ENCODE measurements at regions not wholly inside any gene's neighbourhood (a gene's known extent, or its start where the extent isn't known, plus 50 kb on each side); places are given as distances from the start of the nearest gene placed in this dataset.

- TF ChIP-seq ZNF565 (CRISPR knock-in tag; conservative IDR thresholded peaks at IDR 0.05; ENCODE audit: low read depth) (no peak), OSR1 (CRISPR knock-in tag; IDR thresholded peaks at IDR 0.05) (no peak), CSRNP3 (CRISPR knock-in tag; IDR thresholded peaks at IDR 0.05) (no peak), PPARA (CRISPR knock-in tag; IDR thresholded peaks at IDR 0.05; ENCODE audit: borderline replicate concordance) (no peak), BACH2 (CRISPR knock-in tag; IDR thresholded peaks at IDR 0.05; ENCODE audit: borderline replicate concordance) (no peak), TOX (CRISPR knock-in tag; IDR thresholded peaks at IDR 0.05; ENCODE audit: borderline replicate concordance) (no peak), ZFP3 (CRISPR knock-in tag; IDR thresholded peaks at IDR 0.05) (no peak), CSDC2 (CRISPR knock-in tag; IDR thresholded peaks at IDR 0.05) (no peak), SNAI2 (CRISPR knock-in tag; IDR thresholded peaks at IDR 0.05) (no peak)
- no peak for ATAC-seq
Measured at GRCh38 chr6:14742680-14743079, 503.2 kb upstream of the JARID2 start.

- no peak for TF ChIP-seq ISL1 (CRISPR knock-in tag; IDR thresholded peaks at IDR 0.05)
- TF ChIP-seq ZNF565 (CRISPR knock-in tag; conservative IDR thresholded peaks at IDR 0.05; ENCODE audit: low read depth) = no peak
- TF ChIP-seq ARNTL (CRISPR knock-in tag; IDR thresholded peaks at IDR 0.05; ENCODE audit: borderline replicate concordance, low read depth) = no peak
- no peak for TF ChIP-seq ZNF70 (CRISPR knock-in tag; IDR thresholded peaks at IDR 0.05)
- TF ChIP-seq PATZ1 (CRISPR knock-in tag; IDR thresholded peaks at IDR 0.05; ENCODE audit: borderline replicate concordance) = no peak
- TF ChIP-seq CSDC2 (CRISPR knock-in tag; IDR thresholded peaks at IDR 0.05) = no peak
- no peak for TF ChIP-seq RARB (CRISPR knock-in tag; IDR thresholded peaks at IDR 0.05)
- TF ChIP-seq CREB5 (CRISPR knock-in tag; IDR thresholded peaks at IDR 0.05; ENCODE audit: low read depth) = no peak
- no peak for TF ChIP-seq OSR1 (CRISPR knock-in tag; IDR thresholded peaks at IDR 0.05)
- TF ChIP-seq ZFP30 (CRISPR knock-in tag; IDR thresholded peaks at IDR 0.05) = no peak
- no peak for TF ChIP-seq BACH2 (CRISPR knock-in tag; IDR thresholded peaks at IDR 0.05; ENCODE audit: borderline replicate concordance)
- no peak for TF ChIP-seq ZC3H10 (CRISPR knock-in tag; IDR thresholded peaks at IDR 0.05)
- TF ChIP-seq POU6F1 (CRISPR knock-in tag; IDR thresholded peaks at IDR 0.05; ENCODE audit: borderline replicate concordance, low read depth) = no peak
- no peak for TF ChIP-seq SNAI2 (CRISPR knock-in tag; IDR thresholded peaks at IDR 0.05)
- TF ChIP-seq PPARA (CRISPR knock-in tag; IDR thresholded peaks at IDR 0.05; ENCODE audit: borderline replicate concordance) = no peak
- no peak for TF ChIP-seq ZNF8 (CRISPR knock-in tag; IDR thresholded peaks at IDR 0.05)
- TF ChIP-seq GLIS3 (CRISPR knock-in tag; IDR thresholded peaks at IDR 0.05) = no peak
- TF ChIP-seq TOX (CRISPR knock-in tag; IDR thresholded peaks at IDR 0.05; ENCODE audit: borderline replicate concordance) = no peak
- no peak for TF ChIP-seq TSHZ2 (CRISPR knock-in tag; IDR thresholded peaks at IDR 0.05)
- no peak for TF ChIP-seq ESRRG (CRISPR knock-in tag; IDR thresholded peaks at IDR 0.05)
- no peak for ATAC-seq
Measured at GRCh38 chr6:14743144-14743473, 502.8 kb upstream of the JARID2 start.
